ENCODE measurements at regions not wholly inside any gene's neighbourhood (a gene's known extent, or its start where the extent isn't known, plus 50 kb on each side); places are given as distances from the start of the nearest gene placed in this dataset.

GRCh38 chr14:84871734-84872133 lies 658.2 kb upstream of the FLRT2 start:
- H3K4me1 ChIP-seq (ENCODE audit: control insufficient read depth, insufficient read depth, low read length) = no peaks in the 10 kb centered on the region
- no peak overlapping the region for H3K27ac ChIP-seq (ENCODE audit: low read depth, low read length)
- no peak overlapping the region for H3K4me3 ChIP-seq (ENCODE audit: low read length)
- H3K36me3 ChIP-seq (ENCODE audit: control insufficient read depth, insufficient read depth, low read length) = no peaks in the 10 kb centered on the region
- no peaks in the 10 kb centered on the region for H3K27me3 ChIP-seq (ENCODE audit: control insufficient read depth, insufficient read depth, low read length)
- no peak overlapping the region for H3K9ac ChIP-seq (ENCODE audit: low read length)

DNA sequence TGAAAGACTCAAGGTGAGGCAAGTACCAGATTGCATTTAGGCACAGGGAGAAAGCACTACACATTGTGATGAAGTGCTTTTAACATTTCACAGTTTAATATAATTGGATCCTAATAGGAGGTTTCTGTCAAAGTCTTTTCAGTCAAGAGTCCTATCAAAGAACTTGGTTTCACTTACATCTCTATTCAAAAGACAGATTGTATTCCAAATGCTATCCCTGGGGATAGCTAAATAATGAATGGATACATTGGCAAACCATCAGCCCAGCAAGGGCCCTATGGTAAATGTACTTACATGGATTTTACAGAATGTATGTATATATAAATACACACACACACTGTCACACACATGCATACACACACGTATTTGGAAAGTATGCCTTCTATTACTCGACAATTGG lies 655.5 kb upstream of the FLRT2 start:
- Histone ChIP-seq H3K27me3 (ENCODE audit: control insufficient read depth, insufficient read depth, low read length) (no peaks in the 10 kb centered on the region), H3K27ac (ENCODE audit: low read depth, low read length) (no peak overlapping the region), H3K36me3 (ENCODE audit: control insufficient read depth, insufficient read depth, low read length) (no peaks in the 10 kb centered on the region), H3K4me3 (ENCODE audit: low read length) (no peak overlapping the region), H3K4me1 (ENCODE audit: control insufficient read depth, insufficient read depth, low read length) (no peaks in the 10 kb centered on the region), H3K9ac (ENCODE audit: low read length) (no peak overlapping the region)

GRCh38 chr14:84877061-84877460 lies 652.9 kb upstream of the FLRT2 start:
- Histone ChIP-seq H3K27ac (ENCODE audit: low read depth, low read length) (no peak overlapping the region), H3K36me3 (ENCODE audit: control insufficient read depth, insufficient read depth, low read length) (no peaks in the 10 kb centered on the region), H3K4me3 (ENCODE audit: low read length) (no peak overlapping the region), H3K27me3 (ENCODE audit: control insufficient read depth, insufficient read depth, low read length) (no peaks in the 10 kb centered on the region), H3K9ac (ENCODE audit: low read length) (no peak overlapping the region), H3K4me1 (ENCODE audit: control insufficient read depth, insufficient read depth, low read length) (no peaks in the 10 kb centered on the region)

DNA sequence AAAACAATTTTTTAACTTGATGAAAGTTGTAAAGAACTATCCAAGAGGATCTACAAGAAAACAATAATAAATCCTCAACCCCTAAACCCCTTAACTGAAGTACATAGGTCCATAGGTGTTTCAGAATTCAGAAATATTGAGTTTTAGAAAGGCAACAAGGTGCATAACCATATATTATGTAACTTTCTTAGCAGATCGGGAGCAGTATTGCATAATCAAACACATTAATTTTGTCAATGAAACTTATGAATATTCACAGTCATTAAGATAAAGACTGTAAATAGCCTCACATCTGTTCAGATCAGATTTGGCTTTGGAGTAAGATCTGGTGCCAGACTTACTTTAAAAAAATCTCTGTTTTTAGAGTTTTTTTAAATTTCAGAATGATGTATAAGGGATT lies 647.1 kb upstream of the FLRT2 start:
- H3K4me3 ChIP-seq (ENCODE audit: low read length) = no peak overlapping the region
- H3K27ac ChIP-seq (ENCODE audit: low read depth, low read length) = no peak overlapping the region
- no peaks in the 10 kb centered on the region for H3K27me3 ChIP-seq (ENCODE audit: control insufficient read depth, insufficient read depth, low read length)
- no peaks in the 10 kb centered on the region for H3K4me1 ChIP-seq (ENCODE audit: control insufficient read depth, insufficient read depth, low read length)
- no peak overlapping the region for H3K9ac ChIP-seq (ENCODE audit: low read length)
- no peaks in the 10 kb centered on the region for H3K36me3 ChIP-seq (ENCODE audit: control insufficient read depth, insufficient read depth, low read length)

GRCh38 chr14:84885061-84885460 lies 644.9 kb upstream of the FLRT2 start:
- H3K4me3 ChIP-seq (ENCODE audit: low read length) = no peak overlapping the region
- H3K9ac ChIP-seq (ENCODE audit: low read length) = no peak overlapping the region
- H3K4me1 ChIP-seq (ENCODE audit: control insufficient read depth, insufficient read depth, low read length) = no peaks in the 10 kb centered on the region
- no peaks in the 10 kb centered on the region for H3K27me3 ChIP-seq (ENCODE audit: control insufficient read depth, insufficient read depth, low read length)
- no peak overlapping the region for H3K27ac ChIP-seq (ENCODE audit: low read depth, low read length)
- no peaks in the 10 kb centered on the region for H3K36me3 ChIP-seq (ENCODE audit: control insufficient read depth, insufficient read depth, low read length)

GRCh38 chr14:84891404-84891803 lies 638.5 kb upstream of the FLRT2 start:
- Histone ChIP-seq H3K27ac (ENCODE audit: low read depth, low read length) (no peak overlapping the region), H3K9ac (ENCODE audit: low read length) (no peak overlapping the region), H3K4me3 (ENCODE audit: low read length) (no peak overlapping the region), H3K27me3 (ENCODE audit: control insufficient read depth, insufficient read depth, low read length) (no peaks in the 10 kb centered on the region), H3K4me1 (ENCODE audit: control insufficient read depth, insufficient read depth, low read length) (no peaks in the 10 kb centered on the region), H3K36me3 (ENCODE audit: control insufficient read depth, insufficient read depth, low read length) (no peaks in the 10 kb centered on the region)

DNA sequence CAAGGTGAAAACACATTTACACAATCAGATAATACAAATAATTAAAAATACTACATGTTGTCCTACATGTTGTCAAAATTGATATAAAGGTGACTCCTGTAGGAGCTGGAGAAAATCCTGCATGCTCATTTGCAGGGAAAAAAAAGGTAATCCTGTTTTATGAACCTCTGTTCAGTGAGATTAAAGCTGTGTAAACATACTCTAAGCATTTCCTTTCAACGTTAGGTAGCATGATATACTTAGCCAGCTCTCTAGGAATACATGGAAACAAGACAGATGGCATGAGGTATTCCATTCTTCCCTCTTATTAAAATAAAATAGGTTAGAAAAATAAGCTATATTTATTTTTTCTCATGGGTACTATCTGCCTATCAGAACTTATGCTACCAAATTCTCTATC lies 635.7 kb upstream of the FLRT2 start:
- no peak overlapping the region for H3K9ac ChIP-seq (ENCODE audit: low read length)

GRCh38 chr14:84922370-84922769 lies 607.6 kb upstream of the FLRT2 start:
- Histone ChIP-seq H3K4me3 (ENCODE audit: low read length) (no peak overlapping the region), H3K27ac (ENCODE audit: low read depth, low read length) (no peak overlapping the region), H3K27me3 (ENCODE audit: control insufficient read depth, insufficient read depth, low read length) (no peaks in the 10 kb centered on the region), H3K4me1 (ENCODE audit: control insufficient read depth, insufficient read depth, low read length) (no peaks in the 10 kb centered on the region), H3K9ac (ENCODE audit: low read length) (no peak overlapping the region), H3K36me3 (ENCODE audit: control insufficient read depth, insufficient read depth, low read length) (no peaks in the 10 kb centered on the region)

More for the DNA sequence above, 635.7 kb upstream of the FLRT2 start:
- H3K27ac ChIP-seq (ENCODE audit: low read depth, low read length) = no peak overlapping the region
- H3K36me3 ChIP-seq (ENCODE audit: control insufficient read depth, insufficient read depth, low read length) = no peaks in the 10 kb centered on the region
- no peaks in the 10 kb centered on the region for H3K27me3 ChIP-seq (ENCODE audit: control insufficient read depth, insufficient read depth, low read length)
- no peaks in the 10 kb centered on the region for H3K4me1 ChIP-seq (ENCODE audit: control insufficient read depth, insufficient read depth, low read length)
- H3K4me3 ChIP-seq (ENCODE audit: low read length) = no peak overlapping the region

GRCh38 chr14:84926656-84927055 lies 603.3 kb upstream of the FLRT2 start:
- Histone ChIP-seq H3K27me3 (ENCODE audit: control insufficient read depth, insufficient read depth, low read length) (no peaks in the 10 kb centered on the region), H3K4me3 (ENCODE audit: low read length) (no peak overlapping the region), H3K27ac (ENCODE audit: low read depth, low read length) (no peak overlapping the region), H3K4me1 (ENCODE audit: control insufficient read depth, insufficient read depth, low read length) (no peaks in the 10 kb centered on the region), H3K36me3 (ENCODE audit: control insufficient read depth, insufficient read depth, low read length) (no peaks in the 10 kb centered on the region), H3K9ac (ENCODE audit: low read length) (no peak overlapping the region)

DNA sequence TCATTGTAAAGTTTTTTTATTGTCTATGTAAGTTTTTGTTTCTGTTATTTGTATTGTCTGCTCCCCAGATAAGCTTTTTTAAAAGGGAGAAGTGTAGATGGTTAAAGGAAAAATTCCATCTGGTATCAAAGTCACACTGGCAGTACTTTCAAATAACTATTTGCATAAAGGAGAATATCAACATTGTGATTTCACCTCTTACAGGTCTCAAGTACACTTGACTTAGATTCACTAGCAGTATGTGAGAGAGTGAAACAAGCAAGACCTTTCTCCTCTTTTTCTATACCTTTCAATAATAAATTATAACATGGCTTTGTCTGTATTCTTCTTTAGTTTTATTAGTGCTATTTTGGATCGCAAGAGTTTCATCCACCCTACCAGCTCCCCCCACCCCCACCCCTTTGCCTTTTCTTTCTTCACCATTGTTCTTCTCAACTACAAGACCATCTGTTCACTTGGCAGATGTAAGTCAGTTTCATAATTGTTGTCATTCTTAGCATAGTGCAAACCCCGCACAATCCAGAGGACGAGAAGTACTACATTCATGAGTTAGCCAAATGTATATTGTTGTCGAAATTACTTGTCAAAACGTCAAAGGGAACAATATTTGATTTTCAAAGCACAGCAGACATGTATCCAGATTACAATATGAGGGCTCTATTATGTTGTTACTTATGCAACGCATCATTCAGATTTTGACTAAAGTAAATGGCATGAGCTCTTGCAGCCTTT lies 602.7 kb upstream of the FLRT2 start:
- H3K4me3 ChIP-seq (ENCODE audit: low read length) = no peak overlapping the region
- no peak overlapping the region for H3K9ac ChIP-seq (ENCODE audit: low read length)
- H3K27ac ChIP-seq (ENCODE audit: low read depth, low read length) = no peak overlapping the region
- no peaks in the 10 kb centered on the region for H3K4me1 ChIP-seq (ENCODE audit: control insufficient read depth, insufficient read depth, low read length)
- no peaks in the 10 kb centered on the region for H3K36me3 ChIP-seq (ENCODE audit: control insufficient read depth, insufficient read depth, low read length)
- no peaks in the 10 kb centered on the region for H3K27me3 ChIP-seq (ENCODE audit: control insufficient read depth, insufficient read depth, low read length)

- Histone ChIP-seq H3K9ac (ENCODE audit: low read length) (no peak overlapping the region), H3K36me3 (ENCODE audit: control insufficient read depth, insufficient read depth, low read length) (no peaks in the 10 kb centered on the region), H3K4me1 (ENCODE audit: control insufficient read depth, insufficient read depth, low read length) (no peaks in the 10 kb centered on the region), H3K27me3 (ENCODE audit: control insufficient read depth, insufficient read depth, low read length) (no peaks in the 10 kb centered on the region), H3K27ac (ENCODE audit: low read depth, low read length) (no peak overlapping the region), H3K4me3 (ENCODE audit: low read length) (no peak overlapping the region)
Observed at GRCh38 chr14:84929086-84929485, 600.9 kb upstream of the FLRT2 start.

DNA sequence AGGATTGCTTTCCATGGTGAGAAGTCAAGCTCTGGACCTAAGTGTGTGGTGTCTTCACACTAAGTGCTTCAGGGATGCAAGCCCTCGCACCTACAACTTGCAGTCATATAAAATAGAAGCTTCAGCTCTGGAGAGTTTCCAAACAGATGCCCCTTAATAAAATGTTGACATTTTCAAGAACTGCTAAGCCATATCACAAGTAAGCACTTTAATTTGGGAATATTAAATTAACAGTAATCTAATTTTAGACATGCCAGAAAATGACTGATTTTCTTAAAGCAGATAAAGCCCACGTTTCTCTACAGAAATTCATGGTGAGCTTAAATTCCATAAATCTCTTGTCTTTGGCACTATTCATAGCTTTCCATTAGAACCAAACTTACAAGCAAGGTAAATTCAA lies 600.1 kb upstream of the FLRT2 start:
- no peak overlapping the region for H3K9ac ChIP-seq (ENCODE audit: low read length)
- no peaks in the 10 kb centered on the region for H3K36me3 ChIP-seq (ENCODE audit: control insufficient read depth, insufficient read depth, low read length)
- no peak overlapping the region for H3K4me3 ChIP-seq (ENCODE audit: low read length)
- H3K27ac ChIP-seq (ENCODE audit: low read depth, low read length) = no peak overlapping the region
- no peaks in the 10 kb centered on the region for H3K27me3 ChIP-seq (ENCODE audit: control insufficient read depth, insufficient read depth, low read length)
- no peaks in the 10 kb centered on the region for H3K4me1 ChIP-seq (ENCODE audit: control insufficient read depth, insufficient read depth, low read length)

- H3K9ac ChIP-seq (ENCODE audit: low read length) = no peak overlapping the region
- no peak overlapping the region for H3K27ac ChIP-seq (ENCODE audit: low read depth, low read length)
- H3K36me3 ChIP-seq (ENCODE audit: control insufficient read depth, insufficient read depth, low read length) = no peaks in the 10 kb centered on the region
- no peaks in the 10 kb centered on the region for H3K27me3 ChIP-seq (ENCODE audit: control insufficient read depth, insufficient read depth, low read length)
- no peaks in the 10 kb centered on the region for H3K4me1 ChIP-seq (ENCODE audit: control insufficient read depth, insufficient read depth, low read length)
- H3K4me3 ChIP-seq (ENCODE audit: low read length) = no peak overlapping the region
Observed at GRCh38 chr14:84937016-84937415, 592.9 kb upstream of the FLRT2 start.

Data from rectal smooth muscle tissue (tissue), 1 donor.